Gastroesophageal sphincter (tissue), 3 donors: ENCODE measurements at regions not wholly inside any gene's neighbourhood (a gene's known extent, or its start where the extent isn't known, plus 50 kb on each side); places are given as distances from the start of the nearest gene placed in this dataset.
"Not testable (repeated sequence)": the region's sequence is repeated elsewhere in the genome, so short reads cannot be mapped to it uniquely, and the experiment has no call there.

Source experiments
- CTCF ChIP-seq, 4 experiments: fragments of 200-600 bp in 2 of 4; fragments of 450-650 bp in 2 of 4; sonication (generic) in 1 of 4; IDR thresholded peaks; one replicate each; pipeline ENCODE4 v1.5.1; 2017 to 2019; ENCODE audit warnings: antibody characterized with exemption in 4 of 4, mild to moderate bottlenecking in 2 of 4, moderate library complexity in 2 of 4
- POLR2A ChIP-seq, 2 donors: fragments of 450-650 bp; IDR thresholded peaks; one replicate each; pipeline ENCODE4 v1.6.1; 2017; ENCODE audit warnings: antibody characterized with exemption in 2 of 2, mild to moderate bottlenecking in 2 of 2, moderate library complexity in 1 of 2
- POLR2AphosphoS5 ChIP-seq: sonication (generic); formaldehyde crosslinking; IDR thresholded peaks from one replicate; pipeline ENCODE4 v1.6.1; 2017; ENCODE audit warnings: antibody characterized with exemption

- not testable (repeated sequence) for TF ChIP-seq CTCF (IDR thresholded peaks at IDR 0.05); POLR2AphosphoS5; POLR2A (IDR thresholded peaks at IDR 0.05)
Measured at GRCh38 chr4:3926271-3926670, 160.1 kb downstream of the ADRA2C start.
